Uterus (tissue), 3 donors: ENCODE measurements at regions not wholly inside any gene's neighbourhood (a gene's known extent, or its start where the extent isn't known, plus 50 kb on each side); places are given as distances from the start of the nearest gene placed in this dataset.

ENCODE experiments used
- DNase-seq, 2 donors: peaks; one replicate each; pipeline ENCODE4 v3.0.0-alpha.2; 2019 to 2020
- H3K27ac ChIP-seq, 2 donors: fragments of 200-600 bp; sonication (generic); 1 replicate in 1 of 2; 2 replicates in 1 of 2; pipeline ENCODE4 v1.5.1; 2016 to 2018
- H3K27me3 ChIP-seq, 2 donors: fragments of 200-600 bp; sonication (generic); one replicate each; pipeline ENCODE4 v1.5.1; 2018 to 2019; ENCODE audit warnings: control low read depth in 1 of 2
- H3K36me3 ChIP-seq, 2 donors: fragments of 200-600 bp; sonication (generic); one replicate each; pipeline ENCODE4 v1.5.1; 2019; ENCODE audit warnings: control low read depth in 1 of 2
- H3K4me1 ChIP-seq, 2 donors: fragments of 200-600 bp; sonication (generic); one replicate each; pipeline ENCODE4 v1.5.1; 2018 to 2019; ENCODE audit warnings: control low read depth in 1 of 2
- H3K4me3 ChIP-seq, 2 donors: fragments of 200-600 bp; sonication (generic); 1 replicate in 1 of 2; 2 replicates in 1 of 2; pipeline ENCODE4 v1.5.1; 2018 to 2019; ENCODE audit warnings: mild to moderate bottlenecking in 1 of 2
- H3K9me3 ChIP-seq, 2 donors: fragments of 200-600 bp; sonication (generic); one replicate each; pipeline ENCODE4 v1.5.1; 2019; ENCODE audit warnings: control low read depth in 1 of 2
- POLR2A ChIP-seq, 2 donors: fragments of 450-650 bp; IDR thresholded peaks; one replicate each; pipeline ENCODE4 v1.6.1; 2016; ENCODE audit warnings: antibody characterized with exemption in 2 of 2, mild to moderate bottlenecking in 1 of 2, moderate library complexity in 1 of 2
- intact Hi-C: fragments of 100-400 bp; cut with DNase I; formaldehyde crosslinking; loops from one replicate; pipeline ENCODE4 v1.15.1; 2023; ENCODE audit warnings: low total_unique reads
- TF ChIP-seq, protein P1 (sequence below), 4 experiments: fragments of 200-600 bp in 2 of 4; fragments of 450-650 bp in 2 of 4; sonication (generic) in 2 of 4; IDR thresholded peaks; one replicate each; pipeline ENCODE4 v1.5.1; 2016 to 2019; ENCODE audit warnings: antibody characterized with exemption in 4 of 4, mild to moderate bottlenecking in 2 of 4, moderate library complexity in 1 of 4
- donor health status: DM: yes; HTN: yes; CAD: no.

- Histone ChIP-seq H3K36me3 (no peaks in the 10 kb centered on the region), H3K9me3 (no peaks in the 10 kb centered on the region), H3K27ac (no peak overlapping the region), H3K27me3 (no peaks in the 10 kb centered on the region), H3K4me3 (no peak overlapping the region), H3K4me1 (no peaks in the 10 kb centered on the region)
- intact Hi-C loops = no loop called here
- no peak for DNase-seq
- TF ChIP-seq POLR2A (IDR thresholded peaks at IDR 0.05) = no peak
- TF ChIP-seq, protein P1, sequence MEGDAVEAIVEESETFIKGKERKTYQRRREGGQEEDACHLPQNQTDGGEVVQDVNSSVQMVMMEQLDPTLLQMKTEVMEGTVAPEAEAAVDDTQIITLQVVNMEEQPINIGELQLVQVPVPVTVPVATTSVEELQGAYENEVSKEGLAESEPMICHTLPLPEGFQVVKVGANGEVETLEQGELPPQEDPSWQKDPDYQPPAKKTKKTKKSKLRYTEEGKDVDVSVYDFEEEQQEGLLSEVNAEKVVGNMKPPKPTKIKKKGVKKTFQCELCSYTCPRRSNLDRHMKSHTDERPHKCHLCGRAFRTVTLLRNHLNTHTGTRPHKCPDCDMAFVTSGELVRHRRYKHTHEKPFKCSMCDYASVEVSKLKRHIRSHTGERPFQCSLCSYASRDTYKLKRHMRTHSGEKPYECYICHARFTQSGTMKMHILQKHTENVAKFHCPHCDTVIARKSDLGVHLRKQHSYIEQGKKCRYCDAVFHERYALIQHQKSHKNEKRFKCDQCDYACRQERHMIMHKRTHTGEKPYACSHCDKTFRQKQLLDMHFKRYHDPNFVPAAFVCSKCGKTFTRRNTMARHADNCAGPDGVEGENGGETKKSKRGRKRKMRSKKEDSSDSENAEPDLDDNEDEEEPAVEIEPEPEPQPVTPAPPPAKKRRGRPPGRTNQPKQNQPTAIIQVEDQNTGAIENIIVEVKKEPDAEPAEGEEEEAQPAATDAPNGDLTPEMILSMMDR (IDR thresholded peaks at IDR 0.05) = no peak
These were observed 349.2 kb downstream of the HGF start for GRCh38 chr7:81420526-81421226.

GRCh38 chr7:81419731-81420130 is 350.1 kb downstream of the HGF start:
- no peak overlapping the region for H3K4me3 ChIP-seq

DNA sequence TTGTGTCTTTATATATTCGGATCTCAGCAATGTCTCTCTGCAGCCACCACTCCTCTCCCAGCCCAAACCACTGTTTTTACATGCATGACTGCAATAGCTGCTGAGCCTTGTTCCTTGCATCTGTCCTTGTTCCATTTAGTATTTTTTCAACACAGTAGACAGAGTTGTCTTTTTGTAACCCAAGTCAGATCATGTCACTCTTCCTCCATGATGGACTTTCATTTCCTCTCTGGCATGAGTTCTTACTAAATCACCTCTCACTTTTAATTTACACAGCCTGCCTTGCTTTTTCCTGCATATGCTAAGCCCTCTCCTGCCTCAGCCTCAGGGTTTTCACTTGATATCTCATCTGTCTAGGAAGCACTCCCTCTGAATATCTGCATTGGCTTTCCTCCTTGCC is 353.2 kb downstream of the HGF start:
- no peaks in the 10 kb centered on the region for H3K36me3 ChIP-seq
- H3K4me1 ChIP-seq = no peaks in the 10 kb centered on the region
- H3K27me3 ChIP-seq = no peaks in the 10 kb centered on the region
- no peak for DNase-seq
- TF ChIP-seq, protein P1 (IDR thresholded peaks at IDR 0.05) = no peak
- no peak for TF ChIP-seq POLR2A (IDR thresholded peaks at IDR 0.05)
- H3K4me3 ChIP-seq = no peak overlapping the region
- no peak overlapping the region for H3K27ac ChIP-seq
- no peaks in the 10 kb centered on the region for H3K9me3 ChIP-seq
- intact Hi-C loops = no loop called here

More at GRCh38 chr7:81419731-81420130, 350.1 kb downstream of the HGF start:
- TF ChIP-seq, protein P1 (IDR thresholded peaks at IDR 0.05) = no peak
- TF ChIP-seq POLR2A (IDR thresholded peaks at IDR 0.05) = no peak
- H3K27me3 ChIP-seq = no peaks in the 10 kb centered on the region
- H3K36me3 ChIP-seq = no peaks in the 10 kb centered on the region
- intact Hi-C loops = no loop called here
- no peak for DNase-seq
- H3K27ac ChIP-seq = no peak overlapping the region
- H3K4me1 ChIP-seq = no peaks in the 10 kb centered on the region
- no peaks in the 10 kb centered on the region for H3K9me3 ChIP-seq

GRCh38 chr7:81415181-81415580 is 354.7 kb downstream of the HGF start:
- Histone ChIP-seq H3K27ac (no peak overlapping the region), H3K36me3 (no peaks in the 10 kb centered on the region), H3K9me3 (no peaks in the 10 kb centered on the region), H3K27me3 (no peaks in the 10 kb centered on the region), H3K4me3 (no peak overlapping the region), H3K4me1 (no peaks in the 10 kb centered on the region)
- DNase-seq = no peak
- TF ChIP-seq POLR2A (IDR thresholded peaks at IDR 0.05) = no peak
- TF ChIP-seq, protein P1 (IDR thresholded peaks at IDR 0.05) = no peak
- intact Hi-C loops = no loop called here

GRCh38 chr7:81414411-81414810 is 355.4 kb downstream of the HGF start:
- TF ChIP-seq, protein P1 (IDR thresholded peaks at IDR 0.05) = no peak
- no peak for TF ChIP-seq POLR2A (IDR thresholded peaks at IDR 0.05)

More at GRCh38 chr7:81414411-81414810, 355.4 kb downstream of the HGF start:
- intact Hi-C loops = no loop called here
- no peak for DNase-seq
- H3K9me3 ChIP-seq = no peaks in the 10 kb centered on the region
- no peak overlapping the region for H3K27ac ChIP-seq
- H3K36me3 ChIP-seq = no peaks in the 10 kb centered on the region
- no peak overlapping the region for H3K4me3 ChIP-seq
- no peaks in the 10 kb centered on the region for H3K27me3 ChIP-seq
- no peaks in the 10 kb centered on the region for H3K4me1 ChIP-seq
